Inflammatory macrophage treated with lipopolysaccharide for 1 hour (primary cell): ENCODE measurements at regions not wholly inside any gene's neighbourhood (a gene's known extent, or its start where the extent isn't known, plus 50 kb on each side); places are given as distances from the start of the nearest gene placed in this dataset.

ENCODE experiments used
- DNase-seq, 2 donors: peaks; one replicate each; pipeline ENCODE4 v3.0.0-alpha.2; 2020 to 2022

DNA sequence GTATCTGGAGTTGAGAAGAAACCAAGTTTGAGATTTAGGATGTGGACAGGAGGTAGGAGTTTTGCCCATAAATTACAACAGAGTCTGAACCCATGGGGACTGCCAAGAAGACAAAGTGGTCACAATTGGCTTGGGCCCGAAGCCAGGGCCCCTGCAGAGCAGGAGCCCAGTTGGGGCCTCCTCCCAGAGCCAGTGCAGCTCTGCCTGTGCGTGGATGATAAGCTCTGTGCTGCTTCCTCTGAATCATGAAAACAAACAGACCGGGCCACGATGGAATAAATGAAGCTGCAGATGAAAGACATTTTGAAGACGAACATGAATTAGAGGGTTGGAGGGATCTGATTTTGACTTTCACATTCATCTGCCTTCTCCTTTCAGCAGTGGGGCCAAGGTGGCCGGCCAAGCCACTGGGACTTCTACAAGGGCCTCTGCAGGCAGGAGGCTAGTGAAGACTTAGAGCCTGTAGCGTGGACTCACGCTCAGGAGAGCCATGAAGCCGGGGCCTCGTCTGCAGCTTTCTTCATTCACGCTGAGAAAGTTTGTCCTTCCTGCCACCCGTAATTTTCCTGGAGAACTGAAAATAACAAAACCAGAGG, 156.8 kb upstream of the LYZL1 start:
- DNase-seq: no peak

DNA sequence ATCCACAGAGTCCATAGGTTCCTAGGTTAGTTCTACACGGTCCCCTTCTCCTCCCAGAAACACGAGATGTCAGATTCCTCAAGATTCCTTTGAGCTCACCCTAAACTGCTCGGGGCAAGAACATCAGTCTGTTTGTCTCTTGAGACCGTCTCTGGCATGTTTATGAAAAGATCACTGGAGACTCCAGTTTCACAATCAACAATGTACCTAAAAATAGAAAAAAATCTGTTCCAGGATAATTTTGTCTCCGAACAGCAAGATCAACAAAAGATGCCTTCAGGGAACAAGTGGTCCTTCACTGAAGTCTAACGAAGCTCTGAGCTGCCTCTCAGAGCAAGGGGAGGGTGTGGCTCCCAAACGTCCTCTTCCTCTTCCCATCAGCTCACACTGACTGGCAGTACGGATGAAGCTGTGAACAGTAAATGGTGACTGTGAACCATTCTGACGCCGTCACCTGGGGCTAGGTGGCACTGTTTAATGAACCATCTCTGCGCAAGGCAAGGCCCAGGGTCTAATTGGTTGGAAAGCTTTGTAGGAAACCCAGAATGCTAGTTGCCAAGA, 156.2 kb upstream of the LYZL1 start:
- DNase-seq: no peak

DNA sequence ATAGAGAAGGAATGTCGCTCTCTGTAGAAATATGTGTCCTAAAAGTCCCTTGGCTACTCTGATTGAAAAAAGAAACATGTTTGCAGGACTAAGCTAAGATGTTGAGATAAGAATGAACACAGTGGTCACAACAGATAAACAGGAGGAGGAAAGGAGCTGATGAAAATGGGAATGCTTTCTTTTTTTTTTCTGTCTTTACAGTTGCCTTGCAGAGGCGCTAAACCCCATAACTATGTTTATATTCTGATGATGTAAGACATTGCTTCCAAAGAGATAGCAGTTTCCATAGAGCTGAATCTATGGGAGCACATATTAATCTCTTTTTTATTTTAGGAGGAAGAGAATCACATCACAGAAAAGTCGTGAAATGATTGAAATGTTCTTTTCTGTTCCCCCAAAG, 153.5 kb upstream of the LYZL1 start:
- no peak for DNase-seq

DNA sequence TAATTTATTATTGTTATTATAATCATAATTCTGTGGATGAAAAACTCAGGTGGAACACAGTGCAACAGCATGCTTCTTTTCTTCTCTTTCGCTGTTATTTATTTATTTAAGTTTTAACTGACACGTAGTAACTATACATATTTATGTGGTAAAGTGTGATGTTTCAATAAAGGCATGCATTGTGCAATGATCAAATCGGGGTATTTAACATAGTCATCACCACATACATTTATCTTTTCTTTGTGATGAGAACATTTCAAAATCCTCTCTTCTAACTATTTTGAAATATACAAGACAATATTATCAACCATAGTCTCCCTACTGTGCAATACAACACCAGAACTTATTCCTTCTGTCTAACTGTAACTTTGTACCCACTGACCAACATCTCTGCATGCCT, 152.5 kb upstream of the LYZL1 start:
- no peak for DNase-seq

DNA sequence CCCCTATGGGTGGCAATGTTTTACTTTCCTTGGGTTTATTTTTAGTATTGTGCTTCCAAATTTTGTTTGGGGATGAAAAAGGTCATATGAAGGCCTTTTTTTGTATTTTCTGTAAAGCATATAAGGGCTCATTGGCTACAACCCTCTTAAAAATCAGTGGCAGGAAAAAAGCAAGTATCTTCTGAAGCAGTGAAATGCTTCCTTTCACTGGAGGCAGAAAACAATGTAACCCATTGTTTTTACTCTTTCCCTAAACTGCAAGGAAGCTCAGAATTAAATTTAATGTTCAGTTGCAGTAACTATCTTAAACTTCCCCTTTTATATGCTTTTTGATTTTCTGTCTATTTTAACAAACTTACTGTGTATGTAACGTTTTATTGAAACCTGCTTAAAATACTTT, 148.7 kb upstream of the LYZL1 start:
- DNase-seq: no peak

DNA sequence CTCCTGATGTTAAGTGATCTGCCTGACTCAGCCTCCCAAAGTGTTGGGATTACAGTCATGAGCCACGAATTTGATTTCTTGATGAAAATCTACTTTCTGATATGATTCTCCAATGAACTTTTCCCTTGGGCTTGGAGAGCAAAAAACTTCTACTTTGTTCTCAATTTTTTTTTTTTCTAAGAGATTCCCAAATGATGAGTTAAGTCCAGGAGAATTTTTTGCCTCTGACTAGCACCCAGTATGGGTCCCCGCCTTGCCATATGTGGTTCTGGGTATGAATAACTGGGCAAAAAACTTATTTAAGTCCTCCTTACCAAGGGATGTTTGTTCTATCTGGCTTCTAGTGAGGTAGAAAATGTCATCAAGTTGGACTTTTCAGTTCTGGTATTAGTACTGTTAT, 147.9 kb upstream of the LYZL1 start:
- DNase-seq: no peak

DNA sequence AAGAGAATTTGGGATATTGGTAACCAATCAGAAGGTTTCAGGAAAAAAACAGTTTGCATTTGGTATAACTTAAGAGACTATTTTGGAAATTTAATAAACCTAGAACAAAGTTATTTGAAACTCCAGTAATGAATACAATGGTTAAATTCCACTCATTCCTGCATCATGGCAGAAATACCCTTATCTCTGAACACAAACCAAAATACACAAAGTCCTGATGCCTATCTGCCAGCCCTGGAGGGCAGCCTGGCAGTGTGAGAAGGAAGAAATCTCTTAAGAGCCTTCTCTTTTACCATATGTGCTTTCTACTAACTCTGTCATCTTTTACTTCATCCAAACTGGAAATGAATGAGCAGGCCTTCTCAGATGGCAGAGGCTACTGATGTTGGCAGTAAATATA, 147.1 kb upstream of the LYZL1 start:
- DNase-seq: no peak

DNA sequence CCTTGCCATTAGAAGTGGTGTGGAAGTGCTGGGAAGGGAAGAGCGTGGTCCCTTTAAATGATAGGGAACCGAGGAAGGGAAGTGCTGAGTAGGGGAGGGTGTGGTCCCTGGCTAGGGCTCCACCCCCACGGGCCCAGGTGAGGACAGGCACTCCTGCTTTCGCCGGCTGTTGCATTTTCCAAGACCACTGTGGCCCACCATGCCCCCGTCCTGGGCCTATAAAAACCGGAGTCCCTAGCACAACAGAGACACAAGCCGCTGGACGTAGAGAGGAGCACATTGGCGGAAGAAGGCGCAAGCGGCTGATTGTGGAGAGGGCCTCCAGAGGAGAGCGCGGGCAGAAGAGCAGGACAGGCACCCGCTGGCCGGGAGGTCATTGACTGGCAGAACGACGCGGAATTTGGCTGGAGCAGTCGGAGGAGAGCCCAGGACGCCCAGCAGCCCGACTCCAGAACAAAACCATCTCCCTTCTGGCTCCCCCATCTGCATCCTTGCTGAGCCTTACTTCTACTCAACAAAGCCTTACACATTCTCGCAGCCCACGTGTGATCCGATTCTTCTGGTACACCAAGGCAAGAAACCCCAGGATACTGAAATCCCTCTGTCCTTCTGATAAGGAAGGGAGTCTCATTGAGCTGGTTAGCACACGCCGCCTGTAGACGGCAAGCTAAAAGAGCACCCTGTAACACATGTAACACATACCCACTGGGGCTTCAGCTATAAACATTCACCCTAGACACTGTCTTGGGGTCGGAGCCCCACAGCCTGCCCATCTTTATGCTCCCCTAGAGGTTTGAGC, 146.2 kb upstream of the LYZL1 start:
- DNase-seq: no peak

DNA sequence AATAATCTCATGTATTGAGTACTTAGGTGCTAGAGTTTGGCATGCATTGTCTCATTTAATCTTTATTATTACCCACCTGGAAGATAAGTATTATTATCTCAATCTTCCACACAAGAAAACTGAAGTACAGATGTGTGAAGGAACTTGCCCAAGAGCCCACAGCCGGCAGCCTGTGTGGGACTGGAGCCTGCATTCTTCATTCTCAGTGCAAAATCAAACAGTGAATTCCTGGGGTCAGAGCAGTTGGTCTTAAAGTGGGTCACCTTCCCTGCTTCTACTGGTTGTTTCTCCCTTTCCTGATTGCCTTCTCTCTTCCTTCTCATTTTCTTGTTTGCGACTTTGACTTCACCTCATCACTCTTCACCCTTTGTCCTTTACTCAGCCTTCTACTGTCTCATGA, 144.7 kb upstream of the LYZL1 start:
- DNase-seq: no peak

DNA sequence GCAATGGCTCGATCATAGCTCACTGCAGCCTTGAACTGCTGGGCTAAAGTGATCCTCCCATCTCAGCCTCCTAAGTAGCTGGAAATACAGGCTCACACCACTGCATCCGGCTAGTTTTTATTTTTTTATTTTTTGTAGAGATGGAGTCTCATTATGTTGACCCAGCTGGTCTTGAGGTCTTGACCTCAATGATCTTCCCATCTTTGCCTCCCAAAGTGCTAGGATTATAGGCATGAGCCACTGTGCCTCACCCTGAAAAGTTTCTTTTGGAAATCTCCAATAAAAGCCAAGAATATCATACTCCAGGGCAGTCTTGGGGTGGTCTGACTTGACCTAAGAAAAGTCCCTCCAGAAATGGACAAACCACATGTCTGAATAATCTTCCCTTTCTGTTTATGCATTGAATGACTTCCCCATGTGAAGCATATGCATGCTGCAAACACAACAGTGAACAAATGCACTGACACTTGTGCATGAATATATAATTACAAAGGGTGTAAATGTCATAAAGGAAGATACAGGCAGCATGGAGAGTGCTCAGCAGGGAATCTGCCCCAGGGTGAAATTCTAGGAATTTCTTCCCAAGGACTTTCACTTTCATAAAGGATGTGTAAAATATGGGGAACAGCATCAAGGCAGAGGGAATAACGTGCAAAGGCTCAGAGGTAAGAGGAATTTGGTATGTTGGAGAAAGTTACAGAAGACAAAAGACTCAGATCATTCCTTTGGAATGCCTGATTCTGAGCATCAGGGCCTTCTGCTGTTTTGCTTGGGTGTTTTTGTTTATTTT, 142.4 kb upstream of the LYZL1 start:
- no peak for DNase-seq

DNA sequence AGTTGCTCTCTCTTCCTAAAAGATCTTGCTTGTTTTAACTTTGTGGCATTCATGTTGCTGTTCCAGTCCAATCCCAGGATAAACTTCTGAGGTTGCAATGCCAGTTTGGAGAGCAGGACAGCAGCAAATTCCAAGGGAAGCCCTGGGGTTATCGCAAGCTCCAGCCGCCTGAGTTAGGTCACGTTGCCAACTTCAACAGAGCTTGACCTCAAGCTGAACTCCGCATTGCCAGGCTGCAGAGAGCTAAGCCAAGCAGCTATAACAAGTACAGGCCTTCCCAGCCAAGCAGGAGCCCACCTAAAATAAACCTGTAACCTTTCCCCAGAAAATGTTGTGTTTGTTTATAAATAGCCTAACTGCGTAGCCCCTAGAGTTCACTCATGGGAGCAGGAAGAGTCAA, 138.9 kb upstream of the LYZL1 start:
- DNase-seq: no peak

DNA sequence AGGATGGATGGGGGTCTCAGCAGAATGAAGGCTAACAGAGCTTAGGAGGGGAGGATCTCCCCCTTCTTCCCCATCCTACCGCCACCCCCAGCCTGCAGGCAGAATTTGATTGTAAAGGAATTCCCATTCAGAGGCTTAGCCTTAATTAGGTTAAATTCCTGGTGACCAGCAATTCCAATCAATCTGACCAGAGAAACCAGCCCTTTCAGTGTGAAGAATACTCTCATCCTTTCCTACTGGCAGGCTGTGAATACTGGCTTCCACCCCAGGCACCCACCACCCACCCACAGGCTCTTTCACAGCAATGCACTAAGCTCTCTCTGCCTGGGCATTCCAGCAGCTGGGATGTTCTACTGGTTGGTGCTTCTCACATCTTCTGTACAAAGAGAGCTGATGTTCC, 137.9 kb upstream of the LYZL1 start:
- DNase-seq: no peak

DNA sequence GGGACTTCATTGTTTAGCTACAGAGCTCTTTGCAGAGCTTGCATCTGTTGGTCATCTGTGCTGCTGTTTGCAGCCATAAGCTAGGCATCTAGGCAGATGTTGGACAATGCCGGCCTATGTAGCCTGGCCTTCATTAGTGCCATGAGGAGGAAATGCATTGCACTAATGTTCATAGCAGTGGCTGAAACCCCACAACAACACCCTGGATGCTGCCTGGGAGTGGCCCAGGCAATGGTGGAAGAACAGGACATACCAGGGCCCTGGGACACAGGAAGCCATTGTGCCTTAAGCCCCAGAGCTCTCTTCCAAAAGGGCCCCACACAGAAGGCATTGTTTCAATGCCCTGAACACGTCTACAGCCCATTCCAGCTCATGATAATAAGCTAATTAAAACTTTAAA, 131.5 kb upstream of the LYZL1 start:
- no peak for DNase-seq

DNA sequence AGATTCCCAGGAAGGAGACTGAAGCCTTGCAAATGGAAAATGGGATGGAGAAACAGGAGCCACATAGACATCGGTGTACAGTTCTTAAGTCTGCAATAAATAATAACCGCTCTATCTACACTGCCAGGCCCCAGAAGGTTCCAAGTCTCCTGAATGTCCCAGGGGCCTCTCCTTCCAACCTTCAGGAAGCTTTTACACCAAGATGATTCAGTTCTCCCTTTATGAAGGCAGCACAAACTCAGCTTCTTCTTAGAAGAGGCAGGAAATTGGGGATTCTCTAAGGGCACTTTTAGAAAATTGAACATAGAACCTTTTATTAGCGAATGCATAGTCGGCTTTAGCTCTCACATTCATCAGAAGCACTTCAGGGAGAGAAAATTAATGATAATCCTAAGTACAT, 130.8 kb upstream of the LYZL1 start:
- no peak for DNase-seq

DNA sequence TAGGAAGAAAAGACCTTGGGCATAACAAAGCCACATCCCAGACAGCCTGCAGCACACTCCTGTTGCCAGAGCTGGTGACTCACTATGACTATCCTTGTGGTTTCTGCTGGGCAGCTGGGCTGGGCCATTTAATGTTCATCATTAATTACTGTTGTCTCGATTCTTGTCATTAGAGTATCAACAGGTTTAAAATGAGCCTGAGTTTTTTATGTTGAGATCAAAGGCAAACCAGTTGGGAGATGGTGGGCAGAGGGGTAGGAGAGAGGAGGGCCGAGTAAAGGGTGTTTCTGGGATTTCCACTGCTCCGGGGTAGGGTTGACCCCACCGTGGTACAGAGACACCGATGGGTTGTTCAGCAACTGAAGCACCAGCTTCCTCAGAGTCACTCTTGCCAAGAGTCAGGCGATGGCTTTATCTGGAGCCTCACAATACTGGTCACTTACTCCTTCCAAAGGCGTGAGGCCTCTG, 128.7 kb upstream of the LYZL1 start:
- no peak for DNase-seq

DNA sequence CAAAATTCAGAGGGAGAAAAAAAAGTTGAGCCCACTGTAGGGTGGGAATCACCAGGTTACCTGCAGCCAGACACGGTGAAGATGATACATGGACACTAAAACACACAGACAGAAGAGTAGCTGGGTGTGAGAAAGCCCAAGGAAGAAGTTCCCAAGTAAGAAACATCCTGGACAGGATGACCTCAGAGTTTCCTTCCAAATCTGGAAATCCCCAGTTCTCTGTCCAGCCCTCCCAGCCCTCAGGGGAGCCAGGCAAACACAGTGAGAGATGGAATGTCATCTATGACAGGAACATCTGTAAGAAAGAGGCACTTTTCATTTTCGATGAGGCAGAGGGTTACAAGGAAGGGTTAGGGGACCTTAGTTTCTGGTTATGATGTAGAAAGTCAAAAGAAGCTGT, 125.1 kb upstream of the LYZL1 start:
- DNase-seq: peak in 1 of 2 donors; percentile 3

DNA sequence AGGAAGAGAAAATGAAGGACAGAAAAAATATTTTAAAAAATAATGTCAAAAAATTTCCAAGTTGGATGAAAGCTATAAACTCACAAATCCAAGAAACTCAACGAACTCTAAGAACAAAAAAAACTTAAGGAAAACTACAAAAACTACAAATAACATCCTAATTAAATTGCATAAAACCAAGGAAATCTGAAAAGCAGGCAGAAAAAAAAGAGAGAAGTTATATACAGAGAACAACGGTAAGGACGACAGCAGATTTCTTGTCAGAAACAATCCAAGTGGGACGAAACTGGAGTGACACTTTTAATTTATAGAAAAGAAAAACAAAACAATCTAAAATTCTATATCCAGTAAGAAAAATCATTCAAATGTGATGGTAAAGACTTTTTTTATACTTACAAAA, 122.2 kb upstream of the LYZL1 start:
- DNase-seq: no peak

DNA sequence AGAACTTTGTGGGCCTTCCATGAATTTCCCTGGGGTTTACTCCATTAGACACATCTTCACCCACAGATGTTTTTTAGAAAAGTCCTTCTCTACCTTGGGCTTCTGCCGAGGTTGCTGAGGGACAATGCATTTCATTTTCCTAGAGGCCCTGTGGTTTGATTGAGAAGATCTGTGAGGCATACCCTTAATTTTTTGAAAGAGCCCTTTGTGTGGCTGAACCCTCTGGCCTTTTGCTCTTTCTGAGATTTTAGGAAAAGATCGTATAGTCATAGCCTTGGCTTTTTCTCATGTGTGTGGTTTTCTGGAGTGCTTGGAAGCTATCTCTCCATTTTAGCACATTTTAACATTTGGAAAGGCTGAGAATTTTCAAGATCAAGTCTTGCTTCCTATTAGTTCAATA, 119.8 kb upstream of the LYZL1 start:
- DNase-seq: no peak

DNA sequence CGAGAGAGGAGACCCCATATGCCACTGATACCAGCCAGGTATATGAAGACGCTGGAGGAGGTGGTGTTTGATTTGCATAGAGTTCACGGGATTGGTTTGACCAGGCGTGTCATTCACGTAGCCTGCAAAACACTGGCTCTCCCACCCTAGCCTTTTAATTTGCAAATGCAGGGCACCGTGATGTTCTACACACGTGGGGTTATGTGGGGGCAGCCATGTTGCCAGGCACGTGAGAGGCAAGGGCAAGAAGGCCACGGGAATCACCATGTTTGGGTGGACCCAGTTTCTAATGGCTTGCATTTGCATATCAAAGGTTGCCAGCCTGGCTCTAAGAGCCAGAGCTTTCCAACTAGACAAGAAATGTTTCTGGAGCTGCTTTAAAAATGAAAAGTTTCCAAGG, 117.2 kb upstream of the LYZL1 start:
- no peak for DNase-seq

DNA sequence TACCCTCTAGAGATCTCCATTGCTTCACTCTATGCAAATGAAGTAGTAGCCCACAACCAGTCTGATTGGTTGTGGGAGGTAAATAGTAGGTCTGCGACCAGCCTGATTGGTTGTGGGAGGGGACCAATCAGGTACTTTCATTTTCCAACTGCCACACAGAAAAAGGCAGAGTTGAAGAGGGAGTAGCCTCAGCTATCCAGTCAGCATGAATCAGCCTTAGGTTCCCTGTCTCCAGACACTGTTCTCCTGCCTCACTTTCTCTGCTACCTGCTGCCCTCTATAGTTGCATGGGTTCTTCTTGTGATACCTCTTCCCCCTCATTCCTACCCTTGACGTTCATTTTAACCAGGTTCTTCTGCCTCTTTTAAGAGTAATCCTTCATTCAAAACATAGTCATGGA, 114.5 kb upstream of the LYZL1 start:
- no peak for DNase-seq

DNA sequence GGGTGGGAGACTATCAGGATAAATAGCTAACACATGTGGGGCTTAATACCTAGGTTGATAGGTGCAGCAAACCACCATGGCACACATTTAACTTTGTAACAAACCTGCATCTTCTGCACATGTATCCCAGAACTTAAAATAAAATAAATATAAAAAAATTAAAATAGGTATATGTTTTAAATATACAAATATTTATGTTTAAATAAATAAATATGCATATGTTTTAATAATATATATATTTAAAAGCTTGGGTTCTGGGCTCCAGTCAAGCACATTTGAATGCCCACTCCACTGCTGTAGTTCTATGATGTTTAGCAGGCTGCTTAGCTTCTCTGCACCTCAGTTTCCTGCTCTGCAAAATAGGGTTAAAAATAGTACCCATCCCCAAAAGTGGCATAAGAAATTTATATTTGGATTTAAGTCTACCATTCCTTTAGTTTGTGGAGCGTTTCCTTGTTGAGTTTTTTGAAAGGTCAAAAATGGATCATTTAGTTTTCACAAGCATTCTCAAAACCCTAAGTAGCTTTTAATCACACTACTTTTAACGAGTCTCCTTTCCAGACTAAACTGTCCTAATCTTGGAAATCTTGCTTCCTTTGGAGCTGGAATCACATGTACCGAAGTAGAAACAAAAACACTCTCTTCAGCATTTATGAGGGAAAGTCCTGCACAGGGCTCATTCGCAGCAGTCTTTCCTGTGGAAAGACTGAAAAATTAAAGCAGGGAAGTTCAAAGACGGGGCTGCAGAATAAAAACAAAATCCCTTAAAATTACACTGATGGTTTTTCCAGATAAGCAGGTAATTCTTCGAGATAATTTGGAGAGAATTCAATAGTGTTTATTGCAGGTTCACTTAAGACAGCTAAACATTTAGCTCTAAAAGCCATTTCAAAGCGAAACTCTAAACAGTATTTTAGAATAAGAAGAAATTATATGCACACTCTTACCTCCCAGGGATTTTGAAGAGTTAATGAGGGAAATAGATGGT, 111.7 kb upstream of the LYZL1 start:
- no peak for DNase-seq

DNA sequence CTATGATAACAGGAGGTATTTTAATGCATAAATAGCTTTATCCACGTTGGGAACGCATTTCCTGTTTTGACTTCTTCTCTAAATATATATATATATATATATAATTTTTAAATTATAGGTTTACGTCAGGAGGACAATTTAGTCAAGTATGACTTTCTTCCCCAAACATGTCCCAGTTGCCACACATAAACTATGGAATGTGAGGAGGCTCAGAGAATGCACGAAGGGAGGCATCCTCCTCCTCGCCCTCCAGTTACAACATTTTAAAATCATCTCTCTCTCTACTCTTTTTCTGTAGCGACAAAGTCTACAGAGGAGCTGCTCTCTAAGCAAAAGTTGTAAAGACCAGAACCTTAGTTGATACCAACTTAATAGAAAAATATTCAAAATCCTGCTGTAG, 106.9 kb upstream of the LYZL1 start:
- DNase-seq: no peak
